ENCODE measurements at regions not wholly inside any gene's neighbourhood (a gene's known extent, or its start where the extent isn't known, plus 50 kb on each side); places are given as distances from the start of the nearest gene placed in this dataset.

DNA sequence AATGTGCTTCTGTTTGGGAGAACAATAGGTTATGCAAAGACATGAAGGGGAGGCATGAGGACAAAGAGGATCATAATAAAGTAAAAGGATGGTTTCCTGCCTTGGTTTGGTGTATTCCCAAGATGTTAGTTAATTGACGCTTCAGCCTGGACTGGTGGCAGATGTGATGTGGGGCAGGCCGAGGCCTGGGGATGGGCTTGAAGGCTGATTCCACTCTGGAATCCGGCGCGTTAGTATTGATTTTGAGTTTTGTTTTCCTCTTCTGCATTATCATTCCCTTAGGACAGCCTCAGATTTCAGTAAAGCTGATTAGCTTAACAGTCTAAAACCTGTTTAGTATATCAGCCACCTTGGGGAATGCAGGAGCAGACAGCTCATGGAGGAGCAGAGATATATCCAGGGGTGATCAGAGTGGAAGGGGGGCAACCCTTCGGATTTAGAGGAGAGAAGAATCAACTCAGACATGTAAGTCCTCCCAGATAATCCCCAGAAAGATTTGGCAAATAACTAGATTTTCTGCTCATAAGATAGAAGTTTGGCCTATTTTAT lies 159.8 kb upstream of the MTPN start:
- H3K9me3 ChIP-seq = no peaks in the 10 kb centered on the region
- no peak overlapping the region for H3K27ac ChIP-seq
- no peak overlapping the region for H3K4me3 ChIP-seq
- 91 to 92% methylated on average over 6 of the region's 6 CpGs for WGBS, 2 donors
- DNase-seq (no peak), ATAC-seq (ENCODE audit: low FRiP score in 2 of 2) (no peak)
- no peaks in the 10 kb centered on the region for H3K4me1 ChIP-seq
- no peaks in the 10 kb centered on the region for H3K36me3 ChIP-seq
- no peak for TF ChIP-seq EP300 (IDR thresholded peaks at IDR 0.05)
- TF ChIP-seq, protein P1, sequence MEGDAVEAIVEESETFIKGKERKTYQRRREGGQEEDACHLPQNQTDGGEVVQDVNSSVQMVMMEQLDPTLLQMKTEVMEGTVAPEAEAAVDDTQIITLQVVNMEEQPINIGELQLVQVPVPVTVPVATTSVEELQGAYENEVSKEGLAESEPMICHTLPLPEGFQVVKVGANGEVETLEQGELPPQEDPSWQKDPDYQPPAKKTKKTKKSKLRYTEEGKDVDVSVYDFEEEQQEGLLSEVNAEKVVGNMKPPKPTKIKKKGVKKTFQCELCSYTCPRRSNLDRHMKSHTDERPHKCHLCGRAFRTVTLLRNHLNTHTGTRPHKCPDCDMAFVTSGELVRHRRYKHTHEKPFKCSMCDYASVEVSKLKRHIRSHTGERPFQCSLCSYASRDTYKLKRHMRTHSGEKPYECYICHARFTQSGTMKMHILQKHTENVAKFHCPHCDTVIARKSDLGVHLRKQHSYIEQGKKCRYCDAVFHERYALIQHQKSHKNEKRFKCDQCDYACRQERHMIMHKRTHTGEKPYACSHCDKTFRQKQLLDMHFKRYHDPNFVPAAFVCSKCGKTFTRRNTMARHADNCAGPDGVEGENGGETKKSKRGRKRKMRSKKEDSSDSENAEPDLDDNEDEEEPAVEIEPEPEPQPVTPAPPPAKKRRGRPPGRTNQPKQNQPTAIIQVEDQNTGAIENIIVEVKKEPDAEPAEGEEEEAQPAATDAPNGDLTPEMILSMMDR (IDR thresholded peaks at IDR 0.05) = no peak
- no peak for TF ChIP-seq POLR2A (IDR thresholded peaks at IDR 0.05)
- TF ChIP-seq POLR2AphosphoS5 (IDR thresholded peaks at IDR 0.05) = no peak
- no peaks in the 10 kb centered on the region for H3K27me3 ChIP-seq

- 70 to 85% methylated on average over 3 of the region's 3 CpGs for WGBS, 2 donors
- H3K4me1 ChIP-seq = no peaks in the 10 kb centered on the region
- DNase-seq (no peak), ATAC-seq (ENCODE audit: low FRiP score in 2 of 2) (no peak)
- H3K36me3 ChIP-seq = no peaks in the 10 kb centered on the region
- H3K27ac ChIP-seq = no peak overlapping the region
- no peak overlapping the region for H3K4me3 ChIP-seq
- no peaks in the 10 kb centered on the region for H3K27me3 ChIP-seq
- TF ChIP-seq POLR2A (IDR thresholded peaks at IDR 0.05) = no peak
- TF ChIP-seq EP300 (IDR thresholded peaks at IDR 0.05) = no peak
- TF ChIP-seq, protein P1 (IDR thresholded peaks at IDR 0.05) = no peak
- no peak for TF ChIP-seq POLR2AphosphoS5 (IDR thresholded peaks at IDR 0.05)
- H3K9me3 ChIP-seq = no peaks in the 10 kb centered on the region
Observed at GRCh38 chr7:136134503-136134902, 157.3 kb upstream of the MTPN start.

- no peaks in the 10 kb centered on the region for H3K27me3 ChIP-seq
- H3K9me3 ChIP-seq = no peaks in the 10 kb centered on the region
- DNase-seq (no peak), ATAC-seq (ENCODE audit: low FRiP score in 2 of 2) (no peak)
- no peak overlapping the region for H3K27ac ChIP-seq
- H3K36me3 ChIP-seq = no peaks in the 10 kb centered on the region
- TF ChIP-seq POLR2AphosphoS5 (IDR thresholded peaks at IDR 0.05) (no peak), EP300 (IDR thresholded peaks at IDR 0.05) (no peak), POLR2A (IDR thresholded peaks at IDR 0.05) (no peak)
- TF ChIP-seq, protein P1 (IDR thresholded peaks at IDR 0.05) = no peak
- 51 to 56% methylated on average over 3 of the region's 3 CpGs for WGBS, 2 donors
- H3K4me3 ChIP-seq = no peak overlapping the region
- H3K4me1 ChIP-seq = no peaks in the 10 kb centered on the region
Observed at GRCh38 chr7:136133551-136133950, 156.4 kb upstream of the MTPN start.

- no peak overlapping the region for H3K27ac ChIP-seq
- ATAC-seq (ENCODE audit: low FRiP score in 2 of 2) (no peak), DNase-seq (no peak)
- H3K36me3 ChIP-seq = no peaks in the 10 kb centered on the region
- H3K4me1 ChIP-seq = no peaks in the 10 kb centered on the region
- H3K4me3 ChIP-seq = no peak overlapping the region
- no peaks in the 10 kb centered on the region for H3K9me3 ChIP-seq
- no peaks in the 10 kb centered on the region for H3K27me3 ChIP-seq
- no peak for TF ChIP-seq EP300 (IDR thresholded peaks at IDR 0.05)
- TF ChIP-seq, protein P1 (IDR thresholded peaks at IDR 0.05) = no peak
- TF ChIP-seq POLR2A (IDR thresholded peaks at IDR 0.05) = no peak
- no peak for TF ChIP-seq POLR2AphosphoS5 (IDR thresholded peaks at IDR 0.05)
- WGBS, 2 donors = 87 to 98% methylated on average over 3 of the region's 3 CpGs
Observed at GRCh38 chr7:136131304-136131630, 154.1 kb upstream of the MTPN start.

DNA sequence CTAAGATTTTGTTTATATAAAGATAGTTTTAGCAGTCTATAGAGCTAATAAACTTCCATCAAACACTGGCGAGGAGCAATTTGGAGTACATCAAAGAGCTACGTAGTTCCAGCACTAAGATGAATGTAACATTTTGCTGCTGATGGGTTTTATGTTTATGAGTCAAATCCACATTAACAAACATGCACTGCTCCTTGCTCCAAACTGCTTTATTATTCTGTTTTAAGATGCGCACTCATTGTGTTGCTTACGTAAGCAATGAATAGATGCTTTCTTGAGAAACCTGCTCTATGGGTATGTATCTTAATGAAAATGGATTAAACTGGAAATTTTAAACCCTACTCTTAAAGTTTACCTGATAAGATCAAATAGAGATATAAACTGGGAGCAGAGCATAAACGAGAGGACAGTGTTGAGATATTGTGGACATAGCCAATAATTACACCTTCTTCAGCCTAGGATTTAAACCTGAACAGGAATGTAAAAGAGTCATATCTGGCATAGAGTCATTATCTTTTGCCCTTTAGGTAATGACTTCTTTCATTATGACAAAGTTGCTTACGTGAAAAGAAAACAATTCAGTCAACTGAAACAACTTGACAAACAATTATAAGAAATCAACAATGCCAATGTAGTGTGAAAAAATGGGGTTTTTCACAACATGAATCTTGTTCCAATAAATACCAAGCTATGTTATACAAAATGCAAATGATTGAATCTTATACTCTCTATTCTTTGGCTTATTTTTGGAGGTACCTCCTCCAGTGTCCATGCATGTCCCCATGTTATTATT lies 153.5 kb upstream of the MTPN start:
- no peaks in the 10 kb centered on the region for H3K9me3 ChIP-seq
- no peak overlapping the region for H3K27ac ChIP-seq
- no peaks in the 10 kb centered on the region for H3K36me3 ChIP-seq
- DNase-seq = no peak
- ATAC-seq (ENCODE audit: low FRiP score in 2 of 2) = no peak
- H3K4me1 ChIP-seq = no peaks in the 10 kb centered on the region
- no peak for TF ChIP-seq POLR2A (IDR thresholded peaks at IDR 0.05)
- H3K4me3 ChIP-seq = no peak overlapping the region
- 70 to 72% methylated on average over 6 of the region's 6 CpGs for WGBS, 2 donors
- H3K27me3 ChIP-seq = no peaks in the 10 kb centered on the region

Data from upper lobe of left lung (tissue), 6 donors.